22Rv1 (cell line): ENCODE measurements at regions not wholly inside any gene's neighbourhood (a gene's known extent, or its start where the extent isn't known, plus 50 kb on each side); places are given as distances from the start of the nearest gene placed in this dataset.

ENCODE experiments used
- ZFX ChIP-seq: fragments of 450-650 bp; IDR thresholded peaks from 2 replicates; pipeline ENCODE4 v1.6.1; 2017; ENCODE audit warnings: antibody characterized with exemption, borderline replicate concordance
- TF ChIP-seq, protein P1 (sequence below): fragments of 450-650 bp; IDR thresholded peaks from 2 replicates; pipeline ENCODE4 v1.5.1; 2017; ENCODE audit warnings: mild to moderate bottlenecking

DNA sequence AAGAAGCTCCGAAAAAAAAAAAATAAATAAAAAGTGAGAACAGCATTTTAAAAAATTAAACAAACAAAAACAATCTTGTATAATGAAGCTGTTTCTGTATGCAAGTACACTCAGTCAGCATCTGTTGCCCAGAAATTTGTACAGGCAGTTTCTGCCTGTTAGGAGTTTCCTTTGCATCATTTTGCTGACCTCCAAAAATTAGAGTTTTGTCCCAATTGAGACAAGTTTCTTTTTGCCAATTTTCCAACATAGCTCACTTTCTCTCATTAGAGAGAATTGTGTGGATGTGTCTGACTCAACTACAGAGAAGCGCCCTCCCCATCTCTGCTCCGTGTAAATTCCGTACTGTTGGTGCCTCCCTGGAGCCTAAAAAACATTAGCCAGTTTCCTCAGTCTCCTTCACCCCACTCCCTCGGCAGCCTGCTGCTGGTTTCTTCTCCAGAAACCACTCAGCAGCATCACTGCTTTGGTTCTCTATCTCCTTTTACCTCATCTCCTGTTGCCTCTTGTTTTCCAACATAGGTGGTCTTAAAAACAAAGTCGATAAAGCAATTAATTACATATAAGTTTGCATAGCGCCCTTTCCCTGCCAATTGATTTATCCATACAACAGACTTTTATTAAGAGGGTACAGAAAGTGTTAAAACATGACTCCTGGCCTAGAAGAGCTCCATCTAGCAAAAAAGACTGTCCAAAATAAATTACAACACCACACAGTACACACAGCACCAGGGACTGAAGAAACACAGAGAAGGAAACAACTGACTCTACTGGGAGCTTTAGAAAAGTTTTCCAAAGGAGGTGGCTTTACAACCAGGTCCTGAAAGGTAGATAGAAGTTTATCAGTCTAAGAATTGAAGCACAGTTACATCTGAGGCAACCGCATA lies 286.7 kb downstream of the SHOX2 start:
- TF ChIP-seq, protein P1, sequence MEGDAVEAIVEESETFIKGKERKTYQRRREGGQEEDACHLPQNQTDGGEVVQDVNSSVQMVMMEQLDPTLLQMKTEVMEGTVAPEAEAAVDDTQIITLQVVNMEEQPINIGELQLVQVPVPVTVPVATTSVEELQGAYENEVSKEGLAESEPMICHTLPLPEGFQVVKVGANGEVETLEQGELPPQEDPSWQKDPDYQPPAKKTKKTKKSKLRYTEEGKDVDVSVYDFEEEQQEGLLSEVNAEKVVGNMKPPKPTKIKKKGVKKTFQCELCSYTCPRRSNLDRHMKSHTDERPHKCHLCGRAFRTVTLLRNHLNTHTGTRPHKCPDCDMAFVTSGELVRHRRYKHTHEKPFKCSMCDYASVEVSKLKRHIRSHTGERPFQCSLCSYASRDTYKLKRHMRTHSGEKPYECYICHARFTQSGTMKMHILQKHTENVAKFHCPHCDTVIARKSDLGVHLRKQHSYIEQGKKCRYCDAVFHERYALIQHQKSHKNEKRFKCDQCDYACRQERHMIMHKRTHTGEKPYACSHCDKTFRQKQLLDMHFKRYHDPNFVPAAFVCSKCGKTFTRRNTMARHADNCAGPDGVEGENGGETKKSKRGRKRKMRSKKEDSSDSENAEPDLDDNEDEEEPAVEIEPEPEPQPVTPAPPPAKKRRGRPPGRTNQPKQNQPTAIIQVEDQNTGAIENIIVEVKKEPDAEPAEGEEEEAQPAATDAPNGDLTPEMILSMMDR: no peak
- TF ChIP-seq ZFX: no peak
